Retinal pigment epithelial cell (primary cell): ENCODE measurements at regions not wholly inside any gene's neighbourhood (a gene's known extent, or its start where the extent isn't known, plus 50 kb on each side); places are given as distances from the start of the nearest gene placed in this dataset.
"Not testable (repeated sequence)": the region's sequence is repeated elsewhere in the genome, so short reads cannot be mapped to it uniquely, and the experiment has no call there.

Experiments
- DNase-seq: peaks from one replicate; pipeline ENCODE4 v3.0.0-alpha.2; 2010; ENCODE audit warnings: low read depth
- H3K4me3 ChIP-seq: 2 replicates; pipeline ENCODE4 v1.5.1; 2011; ENCODE audit warnings: mild to moderate bottlenecking, low read length, control low read depth, moderate library complexity
- TF ChIP-seq, protein P1 (sequence below): conservative IDR thresholded peaks from 2 replicates; pipeline ENCODE4 v1.5.1; 2011; ENCODE audit warnings: low read depth, low read length, control low read depth, inconsistent platforms

DNA sequence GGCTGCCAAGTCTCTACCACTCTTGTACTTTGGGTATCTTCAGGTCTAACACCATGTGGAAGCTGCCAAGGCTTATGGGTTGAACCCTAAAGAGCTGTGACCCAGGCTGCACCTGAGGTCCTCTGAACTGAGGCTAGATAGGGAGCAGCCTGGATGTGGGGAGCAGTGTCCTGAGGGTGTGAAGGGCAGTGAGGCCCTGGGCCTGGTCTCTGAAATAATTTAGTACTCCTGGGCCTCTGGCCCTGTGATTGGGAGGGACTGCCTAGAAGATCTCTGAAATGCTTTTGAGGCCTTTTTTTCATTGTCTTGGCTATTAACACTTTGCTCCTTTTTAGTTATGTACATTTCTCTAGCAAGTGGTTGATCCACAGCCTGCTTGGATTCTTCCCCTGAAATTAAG is 847.2 kb upstream of the B3GALT2 start:
- TF ChIP-seq, protein P1, sequence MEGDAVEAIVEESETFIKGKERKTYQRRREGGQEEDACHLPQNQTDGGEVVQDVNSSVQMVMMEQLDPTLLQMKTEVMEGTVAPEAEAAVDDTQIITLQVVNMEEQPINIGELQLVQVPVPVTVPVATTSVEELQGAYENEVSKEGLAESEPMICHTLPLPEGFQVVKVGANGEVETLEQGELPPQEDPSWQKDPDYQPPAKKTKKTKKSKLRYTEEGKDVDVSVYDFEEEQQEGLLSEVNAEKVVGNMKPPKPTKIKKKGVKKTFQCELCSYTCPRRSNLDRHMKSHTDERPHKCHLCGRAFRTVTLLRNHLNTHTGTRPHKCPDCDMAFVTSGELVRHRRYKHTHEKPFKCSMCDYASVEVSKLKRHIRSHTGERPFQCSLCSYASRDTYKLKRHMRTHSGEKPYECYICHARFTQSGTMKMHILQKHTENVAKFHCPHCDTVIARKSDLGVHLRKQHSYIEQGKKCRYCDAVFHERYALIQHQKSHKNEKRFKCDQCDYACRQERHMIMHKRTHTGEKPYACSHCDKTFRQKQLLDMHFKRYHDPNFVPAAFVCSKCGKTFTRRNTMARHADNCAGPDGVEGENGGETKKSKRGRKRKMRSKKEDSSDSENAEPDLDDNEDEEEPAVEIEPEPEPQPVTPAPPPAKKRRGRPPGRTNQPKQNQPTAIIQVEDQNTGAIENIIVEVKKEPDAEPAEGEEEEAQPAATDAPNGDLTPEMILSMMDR, result no peak

DNA sequence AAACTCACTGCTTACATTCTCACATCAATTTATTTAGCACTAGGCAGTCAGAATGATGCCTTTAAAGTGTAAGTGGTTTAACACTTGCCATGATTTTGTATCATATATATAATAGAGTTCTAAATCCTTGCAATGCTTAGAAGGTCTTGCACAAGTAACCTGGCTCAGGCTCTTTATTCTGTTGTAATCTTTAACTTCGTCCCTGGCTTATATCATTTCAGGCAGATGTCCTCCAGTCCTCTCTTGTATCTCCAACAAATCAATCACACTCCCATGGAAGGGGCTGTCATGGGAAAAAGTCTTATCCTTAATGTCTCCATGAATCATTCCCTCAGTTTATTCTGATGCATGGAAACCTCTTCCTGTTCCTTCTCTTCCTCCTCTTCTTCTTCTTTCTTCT is 841.6 kb upstream of the B3GALT2 start:
- TF ChIP-seq, protein P1, result no peak
- no peak overlapping the region for H3K4me3 ChIP-seq
- DNase-seq, result no peak

More for the DNA sequence above, 847.2 kb upstream of the B3GALT2 start:
- DNase-seq, result no peak
- H3K4me3 ChIP-seq, result no peak overlapping the region

DNA sequence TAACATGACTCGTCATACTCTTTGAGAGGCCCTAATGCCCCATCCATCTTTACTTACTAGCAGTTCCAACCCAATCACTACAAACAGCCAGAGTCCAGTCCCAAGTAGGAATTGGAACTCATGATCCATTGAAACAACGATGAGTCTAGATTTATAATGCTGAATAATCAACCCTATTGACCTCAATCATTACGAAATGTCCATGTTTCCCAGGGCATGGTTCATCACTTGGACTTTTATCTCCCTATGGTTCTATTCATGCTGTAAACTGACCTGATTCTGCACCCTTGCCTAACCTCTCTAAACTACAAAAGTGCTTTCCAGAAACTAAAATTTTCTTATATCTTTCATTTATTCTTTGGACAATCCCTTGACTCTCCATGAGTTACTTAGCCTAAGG is 840.0 kb upstream of the B3GALT2 start:
- no peak for DNase-seq
- TF ChIP-seq, protein P1, result no peak
- H3K4me3 ChIP-seq, result no peak overlapping the region

DNA sequence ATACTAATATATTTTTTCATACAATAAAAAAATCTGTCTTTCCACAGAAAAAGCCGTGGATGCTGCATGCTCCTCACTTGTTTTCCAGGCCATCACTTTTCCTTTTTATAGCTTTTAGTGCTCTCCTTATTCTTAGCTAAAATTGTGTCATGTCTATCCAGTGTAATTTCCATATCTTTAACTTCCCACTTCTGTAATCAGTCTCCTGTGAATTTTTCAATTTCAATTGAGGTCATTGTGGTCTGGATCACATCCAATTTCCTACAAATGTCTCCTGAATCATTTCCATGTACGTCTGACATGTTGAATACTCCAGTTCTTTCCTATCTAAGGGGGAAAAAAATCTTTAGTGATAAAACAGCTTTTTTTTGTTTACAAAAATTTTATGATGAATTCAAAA is 838.2 kb upstream of the B3GALT2 start:
- TF ChIP-seq, protein P1, result no peak
- peak; percentile 88 for DNase-seq
- H3K4me3 ChIP-seq, result no peak overlapping the region

DNA sequence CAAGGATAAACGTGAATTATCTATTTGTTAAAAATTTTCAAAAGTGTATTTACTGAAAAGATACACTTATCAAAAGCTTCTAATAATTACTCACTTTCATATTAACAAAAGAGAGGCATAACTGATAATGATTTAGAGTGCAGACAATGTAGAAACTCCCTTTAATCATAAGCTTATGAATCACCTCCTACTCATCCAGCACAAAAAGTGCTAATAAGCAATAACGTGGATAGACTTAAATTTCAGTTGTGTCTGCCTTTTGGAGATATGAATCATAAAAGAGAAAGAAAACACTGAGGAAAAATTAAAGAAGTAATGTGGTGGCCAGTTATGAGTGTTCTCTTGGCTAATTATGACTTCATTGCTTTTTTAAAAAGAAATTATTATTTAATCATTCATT is 827.6 kb upstream of the B3GALT2 start:
- no peak overlapping the region for H3K4me3 ChIP-seq
- TF ChIP-seq, protein P1, result no peak
- peak; percentile 55 for DNase-seq

DNA sequence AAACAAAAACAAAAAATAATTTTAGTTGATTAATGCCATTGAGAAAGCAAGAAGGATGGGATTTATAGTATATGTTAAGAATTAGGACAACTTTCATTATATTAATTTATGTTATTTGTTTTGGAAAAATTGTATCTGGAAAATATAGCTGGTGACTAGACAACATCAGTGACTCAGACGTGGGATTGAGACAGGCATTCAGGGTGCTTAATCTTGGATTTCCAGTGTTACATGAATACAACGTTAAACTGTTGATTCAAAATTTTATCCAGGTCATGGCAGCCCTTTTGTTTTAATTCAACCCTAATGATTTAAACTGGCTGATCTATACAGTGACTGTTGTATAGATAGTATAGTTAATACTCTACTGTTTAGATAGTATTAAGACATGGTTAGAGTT is 827.1 kb upstream of the B3GALT2 start:
- no peak overlapping the region for H3K4me3 ChIP-seq
- no peak for DNase-seq
- TF ChIP-seq, protein P1, result no peak

DNA sequence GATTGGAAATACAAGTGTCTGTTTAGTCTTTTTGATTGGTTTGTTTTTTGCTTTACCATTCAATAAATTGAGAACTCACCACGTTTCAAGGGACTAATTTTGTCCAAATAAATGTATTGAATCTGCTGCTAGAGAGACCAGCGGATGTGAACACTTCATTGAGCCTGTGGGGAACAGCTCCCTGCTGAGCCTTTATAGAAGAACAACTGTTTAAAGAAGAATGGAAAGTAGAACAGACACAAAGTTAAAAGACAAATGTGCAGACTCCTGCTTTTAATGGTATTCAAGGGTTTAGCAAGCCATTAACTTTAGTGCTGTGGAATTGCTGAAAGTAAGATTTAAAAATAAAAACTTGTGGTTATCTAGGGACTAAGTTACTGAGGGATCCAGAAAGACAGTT is 817.7 kb upstream of the B3GALT2 start:
- H3K4me3 ChIP-seq, result no peak overlapping the region
- TF ChIP-seq, protein P1, result no peak
- DNase-seq, result no peak

DNA sequence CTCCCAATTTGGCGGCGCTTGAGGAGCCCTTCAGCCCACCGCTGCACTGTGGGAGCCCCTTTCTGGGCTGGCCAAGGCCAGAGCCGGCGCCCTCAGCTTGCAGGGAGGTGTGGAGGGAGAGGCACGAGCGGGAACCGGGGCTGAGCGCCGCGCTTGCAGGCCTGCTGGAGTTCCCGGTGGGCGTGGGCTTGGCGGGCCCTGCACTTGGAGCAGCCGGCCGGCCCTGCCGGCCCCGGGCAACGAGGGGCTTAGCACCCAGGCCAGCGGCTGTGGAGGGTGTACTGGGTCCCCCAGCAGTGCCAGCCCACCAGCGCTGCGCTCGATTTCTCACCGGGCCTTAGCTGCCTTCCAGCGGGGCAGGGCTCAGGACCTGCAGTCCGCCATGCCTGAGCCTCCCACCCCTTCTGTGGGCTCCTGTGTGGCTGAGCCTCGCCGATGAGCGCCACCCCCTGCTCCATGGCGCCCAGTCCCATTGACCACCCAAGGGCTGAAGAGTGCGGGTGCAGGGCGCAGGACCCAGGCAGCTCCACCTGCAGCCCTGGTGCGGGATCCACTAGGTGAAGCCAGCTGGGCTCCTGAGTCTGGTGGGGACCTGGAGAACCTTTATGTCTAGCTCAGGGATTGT is 815.4 kb upstream of the B3GALT2 start:
- not testable (repeated sequence) for H3K4me3 ChIP-seq, DNase-seq
